ENCODE measurements at regions not wholly inside any gene's neighbourhood (a gene's known extent, or its start where the extent isn't known, plus 50 kb on each side); places are given as distances from the start of the nearest gene placed in this dataset.

DNA sequence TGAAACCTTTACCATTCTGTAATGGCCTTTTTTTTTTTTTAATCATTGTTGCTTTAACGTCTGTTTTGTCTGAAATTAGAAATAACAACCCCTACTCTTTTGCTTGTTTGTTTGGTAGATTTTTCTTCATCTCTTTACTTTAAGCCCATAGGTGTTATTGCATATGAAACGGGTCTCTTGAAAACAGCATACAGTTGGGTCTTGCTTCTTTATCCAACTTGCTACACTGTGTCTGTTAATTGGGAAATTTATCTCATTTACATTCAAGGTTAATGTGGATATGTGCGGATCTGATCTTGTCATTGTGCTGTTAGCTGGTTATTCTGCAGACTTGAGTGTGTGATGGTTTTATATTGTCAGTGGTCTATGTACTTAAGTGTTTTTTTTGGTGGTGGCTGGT is 78.9 kb upstream of the COP1 start:
- in situ Hi-C loops (cut with HindIII; ENCODE audit: extremely low pct_ligation_motif_present, low pct_unique_long_range_greater_than_20kb) = no loop called here
- ChIA-PET POLR2A (no interaction called here), CTCF (ENCODE audit: low intra/inter-chr PET ratio, low total read pairs) (no interaction called here)
- intact Hi-C loops (cut with micrococcal nuclease; ENCODE audit: unreplicated experiment) = no loop called here
- DNase-seq (ENCODE audit: low spot score) = no peak
- H3K4me2 ChIP-seq (ENCODE audit: low read depth, low read length) = no peak overlapping the region
- no peak for FAIRE-seq
- H3K4me1 ChIP-seq (ENCODE audit: insufficient read depth, low read length) = peaks cover 6% of the 10 kb centered on the region; the same call in 1 of the 2 replicates
- no peak overlapping the region for H2AFZ ChIP-seq (ENCODE audit: low read length)
- H3K27me3 ChIP-seq (ENCODE audit: control insufficient read depth in 1 of 2, insufficient read depth in 2 of 2, low read length in 2 of 2) = no peaks in the 10 kb centered on the region; a peak in 1 of 5 replicates
- WGBS (ENCODE audit: low lambda C conversion rate) = 8% methylated on average over 3 of the region's 3 CpGs
- H3K4me3 ChIP-seq (replicated peaks in 1 of 3; ENCODE audit: insufficient read depth in 1 of 3, low read depth in 2 of 3, low read length in 3 of 3) = no peak overlapping the region
- H3K79me2 ChIP-seq (ENCODE audit: insufficient read depth, low read length) = no peaks in the 10 kb centered on the region
- BruUV-seq (replicated peaks) = no TSS peak
- peaks cover 10% of the 10 kb centered on the region; the same call in 1 of the 2 replicates for H3K9me3 ChIP-seq (ENCODE audit: low read length)
- no peaks in the 10 kb centered on the region for H3K36me3 ChIP-seq (replicated peaks in 1 of 2; ENCODE audit: control insufficient read depth in 1 of 2, insufficient read depth in 2 of 2, low read length in 2 of 2)
- TF ChIP-seq, protein P1, sequence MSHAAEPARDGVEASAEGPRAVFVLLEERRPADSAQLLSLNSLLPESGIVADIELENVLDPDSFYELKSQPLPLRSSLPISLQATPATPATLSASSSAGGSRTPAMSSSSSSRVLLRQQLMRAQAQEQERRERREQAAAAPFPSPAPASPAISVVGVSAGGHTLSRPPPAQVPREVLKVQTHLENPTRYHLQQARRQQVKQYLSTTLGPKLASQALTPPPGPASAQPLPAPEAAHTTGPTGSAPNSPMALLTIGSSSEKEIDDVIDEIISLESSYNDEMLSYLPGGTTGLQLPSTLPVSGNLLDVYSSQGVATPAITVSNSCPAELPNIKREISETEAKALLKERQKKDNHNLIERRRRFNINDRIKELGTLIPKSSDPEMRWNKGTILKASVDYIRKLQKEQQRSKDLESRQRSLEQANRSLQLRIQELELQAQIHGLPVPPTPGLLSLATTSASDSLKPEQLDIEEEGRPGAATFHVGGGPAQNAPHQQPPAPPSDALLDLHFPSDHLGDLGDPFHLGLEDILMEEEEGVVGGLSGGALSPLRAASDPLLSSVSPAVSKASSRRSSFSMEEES (CRISPR knock-in tag; IDR thresholded peaks at IDR 0.05) = no peak
- no peak for TF ChIP-seq ZNF256 (CRISPR knock-in tag; conservative IDR thresholded peaks at IDR 0.05)
- TF ChIP-seq, protein P2, sequence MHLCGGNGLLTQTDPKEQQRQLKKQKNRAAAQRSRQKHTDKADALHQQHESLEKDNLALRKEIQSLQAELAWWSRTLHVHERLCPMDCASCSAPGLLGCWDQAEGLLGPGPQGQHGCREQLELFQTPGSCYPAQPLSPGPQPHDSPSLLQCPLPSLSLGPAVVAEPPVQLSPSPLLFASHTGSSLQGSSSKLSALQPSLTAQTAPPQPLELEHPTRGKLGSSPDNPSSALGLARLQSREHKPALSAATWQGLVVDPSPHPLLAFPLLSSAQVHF (CRISPR knock-in tag; IDR thresholded peaks at IDR 0.05) = no peak
- TF ChIP-seq SPEN (CRISPR knock-in tag; IDR thresholded peaks at IDR 0.05; ENCODE audit: low read depth) = no peak
- TF ChIP-seq ZBTB3 (CRISPR knock-in tag; IDR thresholded peaks at IDR 0.05; ENCODE audit: borderline replicate concordance, low read depth) = no peak
- no peak for TF ChIP-seq ZFX (CRISPR knock-in tag; IDR thresholded peaks at IDR 0.05; ENCODE audit: low read depth)
- no peak for TF ChIP-seq SMAD3 (CRISPR knock-in tag; IDR thresholded peaks at IDR 0.05)
- no peak for TF ChIP-seq CEBPG (CRISPR knock-in tag; IDR thresholded peaks at IDR 0.05)
- TF ChIP-seq EP300 (IDR thresholded peaks at IDR 0.05; ENCODE audit: low read depth in 2 of 2, low read length in 2 of 2) = no peak
- no peak for TF ChIP-seq EP300 (CRISPR knock-in tag; IDR thresholded peaks at IDR 0.05; ENCODE audit: borderline replicate concordance)
- H3K9ac ChIP-seq (ENCODE audit: insufficient read depth, low read depth, low read length) = no peak overlapping the region
- no peak for ATAC-seq
- H3K27ac ChIP-seq (ENCODE audit: extremely low read length, insufficient read depth, low read length) = no peak overlapping the region
- no peaks in the 10 kb centered on the region for H4K20me1 ChIP-seq (ENCODE audit: insufficient read depth, low read length)
